ENCODE measurements at regions not wholly inside any gene's neighbourhood (a gene's known extent, or its start where the extent isn't known, plus 50 kb on each side); places are given as distances from the start of the nearest gene placed in this dataset.
A peak's percentile ranks its signal among the peaks of the same experiment; 100 is the strongest.

GRCh38 chr4:128347175-128347868 lies 59.7 kb upstream of the PGRMC2 start:
- H3K27me3 ChIP-seq (ENCODE audit: insufficient read depth, poor library complexity, severe bottlenecking) = no peaks in the 10 kb centered on the region
- DNase-seq (ENCODE audit: low spot score) (no peak), ATAC-seq (ENCODE audit: low read depth) (peak; percentile 64; the same call in 2 of the 3 replicates)
- no peaks in the 10 kb centered on the region for H3K9me3 ChIP-seq (ENCODE audit: severe bottlenecking)
- H3K27ac ChIP-seq (ENCODE audit: poor library complexity, severe bottlenecking) = no peak overlapping the region
- H3K4me3 ChIP-seq (ENCODE audit: severe bottlenecking) = no peak overlapping the region
- H3K36me3 ChIP-seq (ENCODE audit: low read depth) = no peaks in the 10 kb centered on the region
- H3K4me1 ChIP-seq (ENCODE audit: insufficient read depth, poor library complexity, severe bottlenecking) = peaks cover 19% of the 10 kb centered on the region
- no peak for TF ChIP-seq CTCF (IDR thresholded peaks at IDR 0.05; ENCODE audit: poor library complexity, severe bottlenecking)

GRCh38 chr4:128346054-128346716 lies 58.6 kb upstream of the PGRMC2 start:
- Histone ChIP-seq H3K9me3 (ENCODE audit: severe bottlenecking) (no peaks in the 10 kb centered on the region), H3K4me1 (ENCODE audit: insufficient read depth, poor library complexity, severe bottlenecking) (peaks cover 19% of the 10 kb centered on the region), H3K27me3 (ENCODE audit: insufficient read depth, poor library complexity, severe bottlenecking) (no peaks in the 10 kb centered on the region), H3K4me3 (ENCODE audit: severe bottlenecking) (no peak overlapping the region), H3K27ac (ENCODE audit: poor library complexity, severe bottlenecking) (no peak overlapping the region), H3K36me3 (ENCODE audit: low read depth) (no peaks in the 10 kb centered on the region)
- no peak for TF ChIP-seq CTCF (IDR thresholded peaks at IDR 0.05; ENCODE audit: poor library complexity, severe bottlenecking)
- DNase-seq (ENCODE audit: low spot score) = no peak
- no peak for ATAC-seq (ENCODE audit: low read depth)

GRCh38 chr4:128345650-128346049 lies 58.0 kb upstream of the PGRMC2 start:
- ATAC-seq (ENCODE audit: low read depth) = no peak

GRCh38 chr4:128342762-128343161 lies 55.1 kb upstream of the PGRMC2 start:
- H3K27me3 ChIP-seq (ENCODE audit: insufficient read depth, poor library complexity, severe bottlenecking) = no peaks in the 10 kb centered on the region
- no peak overlapping the region for H3K4me3 ChIP-seq (ENCODE audit: severe bottlenecking)
- no peaks in the 10 kb centered on the region for H3K36me3 ChIP-seq (ENCODE audit: low read depth)
- H3K9me3 ChIP-seq (ENCODE audit: severe bottlenecking) = no peaks in the 10 kb centered on the region
- no peak overlapping the region for H3K27ac ChIP-seq (ENCODE audit: poor library complexity, severe bottlenecking)
- peaks cover 15% of the 10 kb centered on the region for H3K4me1 ChIP-seq (ENCODE audit: insufficient read depth, poor library complexity, severe bottlenecking)
- no peak for DNase-seq (ENCODE audit: low spot score)
- no peak for ATAC-seq (ENCODE audit: low read depth)
- TF ChIP-seq CTCF (IDR thresholded peaks at IDR 0.05; ENCODE audit: poor library complexity, severe bottlenecking) = no peak

More at GRCh38 chr4:128345650-128346049, 58.0 kb upstream of the PGRMC2 start:
- Histone ChIP-seq H3K4me1 (ENCODE audit: insufficient read depth, poor library complexity, severe bottlenecking) (peaks cover 19% of the 10 kb centered on the region), H3K27me3 (ENCODE audit: insufficient read depth, poor library complexity, severe bottlenecking) (no peaks in the 10 kb centered on the region), H3K4me3 (ENCODE audit: severe bottlenecking) (no peak overlapping the region), H3K36me3 (ENCODE audit: low read depth) (no peaks in the 10 kb centered on the region), H3K27ac (ENCODE audit: poor library complexity, severe bottlenecking) (no peak overlapping the region), H3K9me3 (ENCODE audit: severe bottlenecking) (no peaks in the 10 kb centered on the region)
- no peak for DNase-seq (ENCODE audit: low spot score)
- TF ChIP-seq CTCF (IDR thresholded peaks at IDR 0.05; ENCODE audit: poor library complexity, severe bottlenecking) = no peak

- no peak for TF ChIP-seq CTCF (IDR thresholded peaks at IDR 0.05; ENCODE audit: poor library complexity, severe bottlenecking)
- no peak for ATAC-seq (ENCODE audit: low read depth)
- H3K27me3 ChIP-seq (ENCODE audit: insufficient read depth, poor library complexity, severe bottlenecking) = no peaks in the 10 kb centered on the region
- H3K4me3 ChIP-seq (ENCODE audit: severe bottlenecking) = no peak overlapping the region
- no peaks in the 10 kb centered on the region for H3K9me3 ChIP-seq (ENCODE audit: severe bottlenecking)
- DNase-seq (ENCODE audit: low spot score) = no peak
- H3K36me3 ChIP-seq (ENCODE audit: low read depth) = no peaks in the 10 kb centered on the region
- no peak overlapping the region for H3K27ac ChIP-seq (ENCODE audit: poor library complexity, severe bottlenecking)
- peaks cover 9% of the 10 kb centered on the region for H3K4me1 ChIP-seq (ENCODE audit: insufficient read depth, poor library complexity, severe bottlenecking)
These were observed 54.0 kb upstream of the PGRMC2 start for GRCh38 chr4:128341634-128342033.
